Mucosa of rectum (tissue), 2 donors: ENCODE measurements at regions not wholly inside any gene's neighbourhood (a gene's known extent, or its start where the extent isn't known, plus 50 kb on each side); places are given as distances from the start of the nearest gene placed in this dataset.

ENCODE experiments used
- H3K27ac ChIP-seq, 2 donors: one replicate each; pipeline ENCODE4 v1.7.0; 2013; ENCODE audit warnings: inconsistent platforms in 2 of 2, low read depth in 2 of 2, low read length in 2 of 2
- H3K27me3 ChIP-seq, 2 donors: one replicate each; pipeline ENCODE4 v1.7.0; 2013; ENCODE audit warnings: low read length in 2 of 2; ENCODE audit not compliant: control insufficient read depth in 2 of 2, insufficient read depth in 2 of 2
- H3K36me3 ChIP-seq, 2 donors: one replicate each; pipeline ENCODE4 v1.7.0; 2013; ENCODE audit warnings: low read length in 2 of 2; ENCODE audit not compliant: control insufficient read depth in 2 of 2, insufficient read depth in 2 of 2
- H3K4me1 ChIP-seq, 2 donors: one replicate each; pipeline ENCODE4 v1.7.0; 2013; ENCODE audit warnings: low read length in 2 of 2, mild to moderate bottlenecking in 1 of 2; ENCODE audit not compliant: control insufficient read depth in 2 of 2, insufficient read depth in 2 of 2
- H3K4me3 ChIP-seq, 2 donors: one replicate each; pipeline ENCODE4 v1.7.0; 2013; ENCODE audit warnings: low read length in 2 of 2
- H3K9ac ChIP-seq, 2 donors: one replicate each; pipeline ENCODE4 v1.7.0; 2013; ENCODE audit warnings: low read length in 2 of 2, low read depth in 1 of 2, mild to moderate bottlenecking in 1 of 2
- H3K9me3 ChIP-seq, 2 donors: one replicate each; pipeline ENCODE4 v1.7.0; 2013; ENCODE audit warnings: low read length in 2 of 2; ENCODE audit not compliant: control insufficient read depth in 2 of 2
- donor health status: healthy.
- donor health status: Normal muscosa, but diverticular disease.

DNA sequence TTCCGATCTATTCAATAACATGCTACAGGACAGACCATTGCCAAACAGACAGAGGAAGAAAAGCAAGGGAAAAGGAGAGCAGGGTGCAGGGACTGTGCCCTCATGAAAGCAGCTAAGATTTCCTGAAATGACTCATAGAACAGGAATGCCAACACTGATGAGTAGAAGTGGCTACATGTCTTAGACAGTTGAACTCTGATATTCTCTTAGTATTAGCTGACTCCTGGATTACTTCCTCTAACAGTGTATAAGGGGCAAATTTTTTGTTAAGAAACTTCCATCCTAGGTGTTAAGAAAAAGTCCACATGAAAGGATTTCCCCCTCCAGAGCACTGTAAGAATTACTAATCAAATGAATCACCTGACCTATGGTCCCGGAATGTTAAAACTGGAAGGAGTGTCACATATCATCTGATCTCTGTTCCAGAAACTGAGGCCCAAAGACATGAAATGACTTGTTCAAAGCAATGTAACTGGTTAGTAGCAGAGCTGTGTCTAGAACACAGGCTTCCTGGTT lies 224.9 kb downstream of the IBTK start:
- Histone ChIP-seq H3K27me3 (no peaks in the 10 kb centered on the region), H3K9me3 (no peaks in the 10 kb centered on the region), H3K4me3 (no peak overlapping the region), H3K9ac (no peak overlapping the region), H3K36me3 (no peaks in the 10 kb centered on the region), H3K27ac (no peak overlapping the region), H3K4me1 (no peaks in the 10 kb centered on the region)

DNA sequence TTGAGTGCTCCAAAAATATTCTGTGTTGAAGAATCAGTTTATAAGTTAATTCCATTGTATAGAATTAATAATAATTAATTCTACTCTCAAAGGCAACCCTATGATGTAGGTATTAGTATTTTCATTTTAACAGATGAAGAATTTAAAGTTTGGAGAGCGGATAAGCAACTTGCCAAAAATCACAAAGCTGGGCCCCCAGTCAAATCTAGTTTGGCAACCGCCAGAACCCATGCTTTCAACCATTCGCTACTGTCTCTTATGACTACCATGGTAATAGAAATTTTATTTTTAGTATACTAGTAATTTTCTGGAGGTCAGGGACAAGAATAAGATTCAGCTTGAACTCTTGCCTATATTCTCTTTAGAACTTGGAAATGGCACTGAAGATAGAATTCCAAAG lies 229.8 kb downstream of the IBTK start:
- Histone ChIP-seq H3K4me1 (no peaks in the 10 kb centered on the region), H3K36me3 (no peaks in the 10 kb centered on the region), H3K27ac (no peak overlapping the region), H3K27me3 (no peaks in the 10 kb centered on the region), H3K9me3 (no peaks in the 10 kb centered on the region), H3K9ac (no peak overlapping the region), H3K4me3 (no peak overlapping the region)

DNA sequence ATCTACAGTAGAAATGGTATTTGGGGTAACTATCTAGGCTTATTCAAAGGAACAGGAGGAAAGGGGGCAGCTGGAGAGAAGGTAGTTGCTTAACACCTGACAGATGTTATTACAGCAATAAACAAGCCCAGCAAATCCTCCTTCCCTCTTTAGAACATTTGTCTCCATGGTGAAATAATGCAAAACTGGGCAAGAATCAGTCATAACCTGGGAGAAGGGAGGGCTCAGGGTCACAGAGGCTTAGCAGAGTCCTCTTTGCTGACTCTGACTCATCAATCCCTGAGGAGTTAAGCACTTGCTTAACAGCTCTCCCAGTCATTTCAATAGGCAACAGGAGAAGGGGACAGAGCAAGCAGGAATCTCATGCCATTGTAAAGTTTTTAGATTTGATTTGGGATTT lies 230.3 kb downstream of the IBTK start:
- no peak overlapping the region for H3K4me3 ChIP-seq
- H3K9me3 ChIP-seq = no peaks in the 10 kb centered on the region
- no peaks in the 10 kb centered on the region for H3K36me3 ChIP-seq
- no peaks in the 10 kb centered on the region for H3K4me1 ChIP-seq
- no peak overlapping the region for H3K27ac ChIP-seq
- H3K27me3 ChIP-seq = no peaks in the 10 kb centered on the region
- H3K9ac ChIP-seq = no peak overlapping the region

DNA sequence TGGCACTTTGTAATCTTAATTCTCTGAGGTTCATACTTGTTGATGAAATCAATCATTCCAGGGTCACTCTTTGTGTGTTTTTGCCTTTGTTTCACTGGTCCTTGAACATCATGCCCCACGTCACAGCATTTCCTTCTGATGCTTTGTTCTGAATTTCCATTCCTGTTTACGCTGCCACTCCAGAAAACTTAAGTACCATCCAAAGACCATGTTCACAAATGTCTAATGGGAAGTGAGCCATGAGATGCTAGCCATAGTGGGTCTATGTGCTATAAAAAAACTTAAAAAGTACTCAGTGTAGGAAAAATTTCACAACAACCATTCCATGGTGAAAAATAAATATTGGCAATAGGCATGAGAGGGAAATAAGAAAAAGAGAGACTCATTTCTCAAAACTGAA lies 232.0 kb downstream of the IBTK start:
- no peaks in the 10 kb centered on the region for H3K4me1 ChIP-seq
- no peak overlapping the region for H3K9ac ChIP-seq
- H3K9me3 ChIP-seq = no peaks in the 10 kb centered on the region

DNA sequence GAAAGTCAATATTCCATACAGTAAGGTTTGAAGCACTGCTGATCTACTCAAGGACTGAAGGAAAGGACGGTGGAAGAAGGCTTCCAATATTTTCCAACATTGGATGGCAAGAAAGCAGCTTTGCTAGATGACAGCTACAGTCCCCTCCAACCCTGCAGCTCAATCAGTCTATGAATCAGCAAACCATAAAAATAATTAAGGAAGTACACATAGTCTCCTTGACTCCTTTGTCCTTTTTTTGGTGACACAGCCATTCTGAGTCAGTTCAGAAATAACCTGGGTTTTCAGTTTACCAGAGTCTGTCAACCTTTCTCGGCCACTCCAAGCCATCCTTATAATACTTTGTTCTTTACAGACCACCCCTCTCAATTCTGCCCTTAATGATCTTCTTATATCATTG lies 232.5 kb downstream of the IBTK start:
- no peaks in the 10 kb centered on the region for H3K9me3 ChIP-seq
- no peak overlapping the region for H3K9ac ChIP-seq
- no peak overlapping the region for H3K4me3 ChIP-seq
- H3K27me3 ChIP-seq = no peaks in the 10 kb centered on the region
- no peaks in the 10 kb centered on the region for H3K36me3 ChIP-seq
- no peaks in the 10 kb centered on the region for H3K4me1 ChIP-seq
- H3K27ac ChIP-seq = no peak overlapping the region

More for the DNA sequence above, 232.0 kb downstream of the IBTK start:
- Histone ChIP-seq H3K4me3 (no peak overlapping the region), H3K27me3 (no peaks in the 10 kb centered on the region), H3K27ac (no peak overlapping the region), H3K36me3 (no peaks in the 10 kb centered on the region)

DNA sequence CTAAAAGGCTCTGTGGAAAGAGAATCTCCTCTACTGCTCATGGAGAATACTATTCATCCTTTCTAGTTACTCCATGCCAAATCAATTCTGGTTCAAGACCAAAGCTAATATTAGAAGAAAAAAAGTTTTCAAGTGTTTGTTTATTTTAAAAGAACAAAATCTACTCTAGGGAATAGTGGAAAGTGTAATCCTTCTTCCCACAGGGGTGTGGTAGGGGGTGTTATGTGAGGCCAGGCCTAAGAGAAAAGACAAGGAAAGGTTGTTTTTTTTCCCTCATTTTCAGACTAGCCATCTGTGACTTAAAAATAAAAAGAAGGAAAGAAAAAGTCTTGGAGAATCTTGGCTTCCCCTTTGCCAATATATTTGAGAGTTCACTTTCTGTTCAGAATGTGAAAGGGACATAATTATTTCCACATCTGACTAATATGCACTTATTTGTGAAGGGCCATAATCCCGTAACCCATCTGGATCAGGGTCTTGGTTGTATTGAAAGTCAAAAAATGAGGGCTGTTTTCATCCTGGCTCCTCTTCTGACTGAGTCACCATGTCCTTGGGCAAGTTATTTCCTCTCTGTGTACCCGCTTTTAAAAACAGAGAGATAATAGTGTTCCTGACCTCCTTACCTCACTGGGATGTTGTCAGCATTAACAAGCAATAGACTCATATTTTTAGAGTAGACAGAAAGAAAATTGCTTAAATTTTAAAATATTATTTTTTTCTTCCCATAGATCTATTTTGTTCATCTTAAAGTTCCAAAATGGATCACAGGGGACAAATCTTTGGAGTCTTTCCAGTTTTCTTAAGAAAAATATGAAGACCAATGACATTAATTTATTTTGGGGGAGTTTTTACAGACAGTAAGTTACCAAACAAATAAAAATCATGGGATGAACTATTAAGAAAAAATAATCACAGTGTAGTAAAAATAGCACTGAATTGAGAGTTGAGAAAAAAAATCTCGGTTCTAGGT lies 233.7 kb downstream of the IBTK start:
- H3K4me3 ChIP-seq = no peak overlapping the region
- H3K9ac ChIP-seq = no peak overlapping the region
- H3K36me3 ChIP-seq = no peaks in the 10 kb centered on the region
- no peaks in the 10 kb centered on the region for H3K27me3 ChIP-seq
- H3K4me1 ChIP-seq = no peaks in the 10 kb centered on the region
- no peaks in the 10 kb centered on the region for H3K9me3 ChIP-seq
- H3K27ac ChIP-seq = no peak overlapping the region

DNA sequence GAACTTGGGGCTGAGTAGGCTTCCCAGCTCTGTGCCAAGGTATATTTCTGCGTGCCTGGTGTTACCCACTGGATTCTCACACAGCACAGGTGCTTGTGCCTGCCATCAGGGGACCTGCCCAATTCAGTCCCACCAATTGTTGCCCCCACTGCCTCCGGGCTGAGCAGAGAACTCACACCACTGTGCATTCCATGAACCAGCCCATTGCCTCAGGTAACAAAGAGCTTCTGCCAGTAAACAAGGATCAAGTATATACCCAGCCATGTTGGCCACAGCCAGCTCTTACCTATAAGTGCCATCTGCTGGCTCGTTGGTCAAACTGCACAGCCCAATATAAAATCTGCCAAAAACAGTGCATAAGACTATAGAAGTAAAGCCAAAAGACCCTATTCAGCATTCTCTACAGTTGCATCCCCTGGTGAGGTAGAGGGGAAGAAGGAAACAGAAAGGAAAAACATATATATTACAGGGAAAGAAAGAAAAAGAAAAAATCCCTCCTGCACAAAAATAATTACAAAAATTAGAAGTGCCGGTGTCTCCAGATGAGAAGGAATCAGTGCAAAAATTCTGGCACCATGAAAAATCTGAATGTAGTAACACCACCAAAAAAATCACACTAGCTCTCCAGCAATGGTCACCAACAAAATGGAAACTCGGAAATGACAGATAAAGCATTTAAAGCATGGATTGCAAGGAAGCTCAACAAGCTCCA lies 241.4 kb downstream of the IBTK start:
- no peaks in the 10 kb centered on the region for H3K27me3 ChIP-seq
- H3K36me3 ChIP-seq = no peaks in the 10 kb centered on the region
- no peak overlapping the region for H3K27ac ChIP-seq
- H3K9me3 ChIP-seq = peaks cover 1 to 3% of the 10 kb centered on the region in 2 donors
- no peak overlapping the region for H3K9ac ChIP-seq
- no peaks in the 10 kb centered on the region for H3K4me1 ChIP-seq
- H3K4me3 ChIP-seq = no peak overlapping the region

DNA sequence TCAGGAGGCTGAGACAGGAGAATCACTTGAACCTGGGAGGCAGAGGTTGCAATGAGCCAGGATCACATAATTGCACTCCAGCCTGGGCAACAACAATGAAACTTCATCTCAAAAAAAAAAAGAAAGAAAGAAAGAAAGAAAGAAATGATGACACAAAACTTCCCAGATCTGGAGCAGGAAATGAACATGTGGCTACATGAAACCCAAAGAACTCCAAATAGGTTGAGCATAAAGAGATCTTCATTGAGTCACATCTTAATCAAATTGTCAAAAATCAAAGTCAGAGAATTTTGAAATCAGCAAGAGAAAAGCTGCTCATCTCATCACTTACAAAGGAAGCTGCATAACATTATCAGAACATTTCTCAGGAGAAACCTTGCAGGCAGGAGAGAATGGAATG lies 247.0 kb downstream of the IBTK start:
- H3K27ac ChIP-seq = no peak overlapping the region
- H3K9ac ChIP-seq = no peak overlapping the region
- H3K9me3 ChIP-seq = peaks cover 0 to 3% of the 10 kb centered on the region in 2 donors
- no peaks in the 10 kb centered on the region for H3K36me3 ChIP-seq
- H3K27me3 ChIP-seq = no peaks in the 10 kb centered on the region
- H3K4me3 ChIP-seq = no peak overlapping the region
- H3K4me1 ChIP-seq = no peaks in the 10 kb centered on the region

DNA sequence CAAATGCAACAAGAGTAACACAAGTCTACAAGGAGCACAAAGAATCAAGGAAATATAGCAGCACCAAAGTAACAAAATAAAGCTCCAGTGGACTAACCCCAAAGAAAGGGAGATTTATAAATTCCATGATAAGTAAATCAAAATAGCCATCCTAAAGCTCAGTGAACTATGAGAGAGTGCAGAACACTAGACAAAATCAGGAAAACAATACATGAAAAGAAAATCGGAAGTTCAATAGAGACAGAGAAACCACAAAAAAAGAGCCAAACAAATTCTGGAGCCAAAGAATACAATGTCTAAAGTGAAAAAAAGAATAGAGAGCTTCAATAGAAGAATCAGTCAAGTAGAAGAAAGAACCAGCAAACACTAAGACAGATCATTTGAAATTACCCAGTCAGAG lies 247.3 kb upstream of the TENT5A start:
- no peaks in the 10 kb centered on the region for H3K9me3 ChIP-seq
- no peaks in the 10 kb centered on the region for H3K4me1 ChIP-seq
- H3K36me3 ChIP-seq = no peaks in the 10 kb centered on the region
- no peak overlapping the region for H3K4me3 ChIP-seq
- no peaks in the 10 kb centered on the region for H3K27me3 ChIP-seq
- H3K9ac ChIP-seq = no peak overlapping the region
- H3K27ac ChIP-seq = no peak overlapping the region

DNA sequence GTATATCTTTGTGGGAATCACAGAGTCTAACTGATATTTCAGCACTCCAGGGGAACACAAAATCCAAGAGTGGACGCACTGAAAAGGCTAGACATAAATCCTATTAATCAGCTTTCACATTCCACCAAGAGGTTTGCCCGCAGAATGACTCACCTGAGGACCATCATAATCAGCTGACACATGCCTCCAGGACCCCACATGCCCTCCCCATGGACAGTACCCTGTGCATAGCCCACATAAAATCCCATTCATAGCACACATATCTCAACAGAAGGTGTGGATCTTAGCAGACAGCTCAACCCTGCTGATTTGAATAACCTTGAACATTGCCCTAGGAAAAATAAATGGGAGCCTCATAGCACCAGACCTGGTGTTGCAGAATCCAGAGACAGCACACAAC lies 246.8 kb upstream of the TENT5A start:
- Histone ChIP-seq H3K36me3 (no peaks in the 10 kb centered on the region), H3K9me3 (no peaks in the 10 kb centered on the region), H3K27me3 (no peaks in the 10 kb centered on the region), H3K9ac (no peak overlapping the region), H3K27ac (no peak overlapping the region), H3K4me1 (no peaks in the 10 kb centered on the region), H3K4me3 (no peak overlapping the region)
